Retina (tissue), 1 donor: ENCODE measurements at regions not wholly inside any gene's neighbourhood (a gene's known extent, or its start where the extent isn't known, plus 50 kb on each side); places are given as distances from the start of the nearest gene placed in this dataset.
"Not testable (repeated sequence)": the region's sequence is repeated elsewhere in the genome, so short reads cannot be mapped to it uniquely, and the experiment has no call there.

Experiments used
- DNase-seq: peaks from one replicate; pipeline ENCODE4 v3.0.0-alpha.2; 2016

DNA sequence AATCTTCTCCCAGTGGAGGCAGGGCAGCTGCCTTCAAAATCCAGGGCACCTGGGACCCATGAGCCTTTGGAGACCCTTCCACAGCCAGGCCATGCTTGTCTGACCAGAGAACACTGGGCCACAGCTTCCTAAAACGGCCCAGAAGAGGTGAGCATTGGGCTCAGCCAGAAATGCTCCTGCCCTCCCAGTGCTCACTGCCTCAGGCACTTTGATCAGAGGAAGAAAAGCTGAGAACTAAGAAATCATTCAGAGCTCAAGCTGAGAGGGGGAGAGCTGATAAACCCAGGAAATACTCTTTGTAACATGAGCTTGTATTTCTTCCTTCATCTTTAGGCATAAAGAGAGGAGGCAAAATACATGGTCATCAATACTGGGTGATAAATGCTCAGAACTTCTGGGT lies 365.5 kb upstream of the KLHL29 start:
- no peak for DNase-seq

GRCh38 chr2:23020659-23021058 lies 364.3 kb upstream of the KLHL29 start:
- DNase-seq: no peak

- DNase-seq: no peak
These were observed 363.5 kb upstream of the KLHL29 start for GRCh38 chr2:23021311-23022120.

DNA sequence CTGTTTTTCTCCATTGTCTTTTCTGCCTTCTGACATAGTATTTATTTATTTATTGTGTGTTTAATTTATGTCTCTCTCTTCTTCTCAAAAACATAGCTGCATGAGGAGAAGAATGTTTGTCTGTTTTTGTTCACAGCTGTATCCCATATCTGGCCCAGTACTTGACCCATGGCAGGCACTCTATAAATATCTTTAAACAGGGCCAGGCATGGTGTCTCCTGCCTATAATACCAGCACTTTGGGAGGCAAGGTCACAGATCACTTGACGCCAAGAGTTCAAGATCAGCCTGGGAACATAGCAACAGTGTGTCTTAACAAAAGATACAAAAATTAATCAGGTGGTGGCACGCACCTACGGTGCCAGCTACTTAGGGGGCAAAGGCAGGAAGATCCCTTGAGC lies 361.3 kb upstream of the KLHL29 start:
- no peak for DNase-seq

GRCh38 chr2:23026671-23027070 lies 358.3 kb upstream of the KLHL29 start:
- DNase-seq: no peak

DNA sequence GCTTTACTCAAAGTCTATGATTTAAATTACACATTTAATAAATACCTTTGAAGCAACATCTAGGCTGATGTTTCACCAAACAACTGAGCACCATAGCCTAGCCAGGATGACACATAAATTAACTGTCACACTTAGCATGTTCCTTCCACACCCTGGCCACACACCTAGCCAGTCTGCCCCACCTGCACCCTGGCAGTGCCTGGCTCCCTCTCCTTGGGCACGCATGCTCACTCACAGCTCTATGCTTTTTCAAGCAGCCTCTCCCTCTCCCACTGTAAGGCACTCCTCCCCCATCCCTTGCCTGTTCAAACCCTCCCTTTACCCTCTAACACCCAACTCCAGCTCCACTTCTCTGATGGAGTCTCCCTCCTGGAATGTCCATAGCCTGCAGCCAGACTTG lies 357.6 kb upstream of the KLHL29 start:
- no peak for DNase-seq

DNA sequence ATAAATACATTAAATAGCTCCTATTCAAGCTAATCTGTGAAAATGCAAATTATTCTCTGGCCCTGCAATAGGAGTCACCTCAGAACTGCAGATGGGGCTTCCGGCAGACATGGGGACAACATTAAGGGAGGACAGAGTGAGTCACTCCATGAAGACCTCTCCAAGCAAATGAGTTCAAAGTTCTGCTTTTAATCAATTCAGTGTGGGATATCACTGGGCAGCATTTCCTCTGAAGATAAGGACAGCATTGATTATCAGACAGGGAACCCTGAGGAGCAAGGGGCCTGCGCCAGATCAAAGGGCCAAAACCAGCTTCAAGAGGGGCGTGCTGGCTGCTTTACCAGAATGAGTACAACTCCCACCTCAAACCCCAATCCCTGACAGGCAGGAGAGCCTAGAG lies 356.9 kb upstream of the KLHL29 start:
- no peak for DNase-seq

DNA sequence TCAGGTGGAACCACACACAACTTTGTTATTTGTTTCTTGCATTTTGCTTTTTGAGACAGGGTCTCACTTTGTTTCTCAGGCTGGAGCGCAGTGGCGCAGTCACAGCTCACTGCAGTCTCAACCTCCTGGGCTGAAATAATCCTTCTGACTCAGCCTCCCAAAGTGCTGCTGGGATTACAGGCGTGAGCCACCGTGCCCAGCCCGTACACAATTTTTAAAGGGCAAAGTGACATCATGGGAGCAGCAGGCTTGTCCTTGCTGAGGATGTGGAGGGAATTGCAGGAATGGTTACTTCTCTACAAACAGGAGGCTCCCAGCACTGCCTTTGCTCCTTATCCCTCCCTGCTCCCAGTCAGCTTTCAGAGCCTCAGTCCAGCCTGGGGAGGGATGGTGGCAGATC lies 355.9 kb upstream of the KLHL29 start:
- DNase-seq: no peak

- DNase-seq: no peak
These were observed 355.0 kb upstream of the KLHL29 start for GRCh38 chr2:23029951-23030350.

GRCh38 chr2:23034996-23035395 lies 350.0 kb upstream of the KLHL29 start:
- no peak for DNase-seq

- DNase-seq: no peak
These were observed 348.4 kb upstream of the KLHL29 start for GRCh38 chr2:23036629-23037028.

DNA sequence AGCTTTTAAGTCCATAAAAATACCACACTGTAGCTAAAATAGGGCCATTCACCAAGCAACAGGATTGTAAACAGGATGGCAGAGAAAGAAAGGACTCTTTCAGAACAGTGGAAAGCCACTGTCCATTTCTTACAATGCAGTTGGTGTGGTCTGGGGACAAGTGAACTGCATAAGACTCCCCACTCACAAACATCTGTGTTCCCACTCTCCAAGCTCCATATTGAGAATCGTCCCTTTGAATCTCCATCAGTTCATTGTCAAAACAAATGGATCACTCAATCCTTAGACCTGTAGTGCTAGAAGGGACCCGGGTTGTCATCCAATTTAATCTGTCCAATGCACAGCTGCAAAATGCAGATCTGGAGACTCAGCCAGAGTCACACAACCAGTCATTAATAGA lies 347.4 kb upstream of the KLHL29 start:
- no peak for DNase-seq

GRCh38 chr2:23041443-23041842 lies 343.5 kb upstream of the KLHL29 start:
- DNase-seq: no peak

GRCh38 chr2:23042216-23042906 lies 342.6 kb upstream of the KLHL29 start:
- no peak for DNase-seq

- DNase-seq: no peak
These were observed 334.6 kb upstream of the KLHL29 start for GRCh38 chr2:23050388-23050787.

DNA sequence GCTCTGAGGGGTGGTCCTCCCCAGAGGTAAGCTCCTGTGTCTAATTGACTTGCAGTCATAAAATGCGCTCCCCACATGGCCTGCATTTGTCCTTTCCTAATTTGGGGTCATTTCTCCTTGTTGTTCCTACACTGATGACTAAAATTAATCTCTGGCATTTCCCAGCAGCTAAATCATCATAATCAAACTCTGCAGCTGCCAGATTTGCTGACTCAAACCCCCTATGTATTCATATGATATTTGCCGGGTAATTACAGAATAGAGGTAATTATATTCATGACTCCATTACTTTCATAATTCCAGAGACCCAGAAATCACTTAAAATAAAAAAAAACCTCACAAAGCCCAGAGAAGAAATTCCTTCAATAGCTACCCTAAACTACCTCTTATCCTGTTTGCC lies 331.4 kb upstream of the KLHL29 start:
- DNase-seq: no peak

GRCh38 chr2:23055251-23055650 lies 329.7 kb upstream of the KLHL29 start:
- DNase-seq: no peak

GRCh38 chr2:23056846-23057245 lies 328.1 kb upstream of the KLHL29 start:
- not testable (repeated sequence) for DNase-seq

- DNase-seq: no peak
These were observed 326.5 kb upstream of the KLHL29 start for GRCh38 chr2:23058435-23058834.

DNA sequence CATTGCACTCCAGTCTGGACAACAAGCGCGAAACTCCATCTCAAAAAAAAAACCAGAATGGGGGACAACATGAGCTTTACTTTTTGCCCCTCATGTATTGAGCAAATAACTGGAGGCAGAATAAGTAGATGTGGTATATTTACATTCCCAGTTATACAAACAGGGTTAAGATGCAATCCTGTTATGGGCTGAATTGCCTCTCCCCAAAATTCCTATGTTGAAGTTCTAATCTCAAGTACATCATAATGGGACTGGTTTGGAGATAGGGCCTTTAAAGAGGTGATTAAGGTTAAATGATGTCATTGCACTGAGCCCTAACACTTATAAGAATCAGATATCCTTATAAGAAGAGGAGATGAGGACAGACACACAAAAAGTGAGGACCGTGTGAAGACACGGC lies 319.8 kb upstream of the KLHL29 start:
- no peak for DNase-seq

DNA sequence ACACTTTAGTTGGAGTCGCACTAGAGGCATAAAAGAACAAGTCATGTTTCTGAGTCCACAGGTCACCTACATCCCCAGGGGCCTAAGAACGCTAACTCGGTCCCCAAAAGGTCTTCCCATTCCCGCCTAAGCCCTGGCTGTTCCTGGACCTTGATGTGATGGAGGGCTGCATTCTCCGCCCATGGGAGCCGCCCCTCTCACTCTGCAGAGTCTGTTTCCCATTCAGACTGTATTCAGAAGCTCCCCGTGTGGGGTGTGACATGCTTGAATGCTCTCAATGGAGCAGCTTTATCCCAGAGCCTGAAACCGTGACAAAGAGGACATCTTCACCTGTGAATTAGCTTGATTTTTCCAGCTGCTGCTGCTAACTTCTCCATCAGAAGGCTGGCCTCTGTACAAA lies 319.0 kb upstream of the KLHL29 start:
- DNase-seq: no peak

DNA sequence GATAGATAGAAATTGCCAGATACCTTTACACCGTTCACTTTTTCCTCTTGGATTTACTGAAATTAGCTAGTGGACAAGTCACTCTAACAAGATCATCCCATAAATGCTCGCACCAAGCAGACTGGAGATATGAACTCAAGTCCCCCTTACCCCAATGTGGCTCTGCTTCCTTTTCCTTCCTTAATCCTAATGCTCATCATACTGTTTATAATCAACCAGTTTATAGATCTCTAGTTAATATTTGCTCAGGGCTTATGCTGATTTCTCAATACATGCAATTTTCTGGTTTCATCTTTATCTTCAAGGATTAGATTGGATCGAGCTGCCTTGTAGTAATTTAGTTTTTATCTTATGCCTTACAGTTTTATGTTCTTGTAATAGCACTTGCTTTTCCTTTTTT lies 318.3 kb upstream of the KLHL29 start:
- DNase-seq: no peak

DNA sequence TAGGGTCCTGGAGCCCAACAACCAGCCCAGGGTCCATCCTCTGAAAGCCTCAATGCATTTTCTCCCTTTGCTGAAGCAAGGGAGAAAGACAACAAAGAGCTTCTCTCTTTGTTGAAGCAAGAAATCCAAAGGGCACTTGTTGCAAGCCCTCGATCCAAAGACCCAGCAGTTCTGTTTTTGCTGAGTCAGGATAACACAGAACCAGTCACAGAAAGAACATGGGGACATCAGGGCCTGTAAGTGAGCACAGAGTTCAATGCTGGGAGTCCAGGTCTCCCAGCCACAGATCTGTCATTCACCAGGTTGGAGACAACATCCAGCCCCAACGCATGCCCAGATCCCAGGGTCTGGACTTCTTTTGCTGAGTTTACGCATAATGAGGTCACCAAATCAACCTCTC lies 315.8 kb upstream of the KLHL29 start:
- no peak for DNase-seq

DNA sequence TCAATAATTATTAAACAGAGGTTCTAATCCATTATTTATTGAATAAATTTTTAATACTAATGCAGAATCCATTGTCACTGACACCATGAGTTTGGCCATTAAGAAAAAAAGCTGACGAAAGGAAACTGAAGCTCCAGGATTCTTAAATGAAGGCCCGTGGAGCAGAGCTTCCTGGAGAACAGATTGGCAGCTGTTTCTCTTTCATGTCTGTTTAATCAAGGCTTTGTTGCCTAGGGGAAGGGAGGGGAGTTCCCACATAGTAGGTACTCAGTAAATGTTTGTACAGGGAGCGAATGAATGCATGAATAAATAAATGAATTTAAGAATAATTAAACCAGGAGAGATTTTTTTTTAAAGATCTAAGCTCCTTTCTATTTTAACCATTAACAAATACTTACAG lies 315.1 kb upstream of the KLHL29 start:
- no peak for DNase-seq

DNA sequence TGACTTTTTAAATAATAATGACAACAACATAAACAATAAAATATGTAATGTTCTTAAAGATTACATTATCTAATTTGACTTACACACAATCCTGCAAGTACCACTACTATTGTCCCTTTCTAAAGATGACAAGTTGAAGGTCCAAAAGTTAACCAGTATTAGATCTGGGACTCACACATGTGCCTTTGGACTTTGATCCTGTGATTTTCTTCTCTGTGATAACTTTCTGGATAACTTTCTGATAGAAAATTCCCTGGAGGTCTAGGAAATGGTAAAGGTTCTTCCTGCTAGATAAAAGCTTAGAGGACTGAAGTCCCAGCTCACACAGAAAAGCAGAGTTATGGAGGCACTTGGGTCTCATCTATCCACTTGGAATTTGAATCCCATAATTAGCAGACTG lies 311.9 kb upstream of the KLHL29 start:
- no peak for DNase-seq
